ENCODE measurements at regions not wholly inside any gene's neighbourhood (a gene's known extent, or its start where the extent isn't known, plus 50 kb on each side); places are given as distances from the start of the nearest gene placed in this dataset.

DNA sequence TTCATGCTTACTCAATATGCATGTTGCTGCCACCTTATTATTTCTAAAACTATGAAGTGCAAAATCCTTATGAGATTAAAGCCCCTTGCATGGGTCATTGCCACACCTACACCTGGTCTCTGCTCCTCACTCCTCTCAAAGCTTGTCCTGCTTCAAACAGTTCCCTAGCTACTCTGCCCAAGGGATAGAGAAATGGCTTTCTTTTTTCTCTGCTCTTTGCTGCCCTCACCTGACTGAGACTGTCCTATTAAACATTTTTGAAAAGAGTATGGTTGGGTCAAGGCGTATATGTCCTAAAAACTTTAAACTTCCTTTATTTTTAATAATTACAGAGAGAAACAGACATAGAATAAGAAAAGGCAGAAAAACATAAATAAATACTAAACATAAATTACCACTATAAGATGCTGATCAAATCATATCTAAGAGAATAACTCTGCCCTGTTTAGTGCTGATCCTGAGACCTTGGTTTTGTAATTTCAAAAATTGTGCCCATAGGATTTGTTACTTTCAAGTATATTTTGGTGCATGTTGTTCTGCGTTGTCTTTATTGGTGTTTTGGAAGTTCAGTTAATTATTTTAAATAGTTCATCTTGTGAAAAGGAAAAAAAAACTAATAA, 704.9 kb upstream of the PABPC4L start:
- TF ChIP-seq, protein P1, sequence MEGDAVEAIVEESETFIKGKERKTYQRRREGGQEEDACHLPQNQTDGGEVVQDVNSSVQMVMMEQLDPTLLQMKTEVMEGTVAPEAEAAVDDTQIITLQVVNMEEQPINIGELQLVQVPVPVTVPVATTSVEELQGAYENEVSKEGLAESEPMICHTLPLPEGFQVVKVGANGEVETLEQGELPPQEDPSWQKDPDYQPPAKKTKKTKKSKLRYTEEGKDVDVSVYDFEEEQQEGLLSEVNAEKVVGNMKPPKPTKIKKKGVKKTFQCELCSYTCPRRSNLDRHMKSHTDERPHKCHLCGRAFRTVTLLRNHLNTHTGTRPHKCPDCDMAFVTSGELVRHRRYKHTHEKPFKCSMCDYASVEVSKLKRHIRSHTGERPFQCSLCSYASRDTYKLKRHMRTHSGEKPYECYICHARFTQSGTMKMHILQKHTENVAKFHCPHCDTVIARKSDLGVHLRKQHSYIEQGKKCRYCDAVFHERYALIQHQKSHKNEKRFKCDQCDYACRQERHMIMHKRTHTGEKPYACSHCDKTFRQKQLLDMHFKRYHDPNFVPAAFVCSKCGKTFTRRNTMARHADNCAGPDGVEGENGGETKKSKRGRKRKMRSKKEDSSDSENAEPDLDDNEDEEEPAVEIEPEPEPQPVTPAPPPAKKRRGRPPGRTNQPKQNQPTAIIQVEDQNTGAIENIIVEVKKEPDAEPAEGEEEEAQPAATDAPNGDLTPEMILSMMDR (IDR thresholded peaks at IDR 0.05 in 2 of 3, conservative IDR thresholded peaks at IDR 0.05 in 1 of 3; ENCODE audit: borderline replicate concordance in 1 of 3, insufficient read depth in 1 of 3, low read depth in 2 of 3, low read length in 2 of 3) = peak; percentile 23 to 56 (median 30); a peak in 4 of 6 replicates
- TF ChIP-seq SIN3A (IDR thresholded peaks at IDR 0.05; ENCODE audit: low read depth) = no peak
- TF ChIP-seq ZFX (IDR thresholded peaks at IDR 0.05) = no peak

Data from HCT116 (cell line).